Parathyroid adenoma (tissue), 2 donors: ENCODE measurements at regions not wholly inside any gene's neighbourhood (a gene's known extent, or its start where the extent isn't known, plus 50 kb on each side); places are given as distances from the start of the nearest gene placed in this dataset.
A peak's percentile ranks its signal among the peaks of the same experiment; 100 is the strongest.

Experiments
- H2AFZ ChIP-seq: fragments of 300-600 bp; sonication (generic); one replicate; pipeline ENCODE4 v1.7.0; 2017; ENCODE audit warnings: antibody characterized with exemption, mild to moderate bottlenecking
- H3K27ac ChIP-seq: fragments of 300-600 bp; sonication (generic); one replicate; pipeline ENCODE4 v1.7.0; 2017
- H3K27me3 ChIP-seq: fragments of 300-600 bp; sonication (generic); one replicate; pipeline ENCODE4 v1.7.0; 2017; ENCODE audit warnings: low read length; ENCODE audit not compliant: control insufficient read depth, insufficient read depth
- H3K36me3 ChIP-seq: fragments of 300-600 bp; sonication (generic); one replicate; pipeline ENCODE4 v1.7.0; 2017; ENCODE audit warnings: low read length; ENCODE audit not compliant: control insufficient read depth, insufficient read depth
- H3K4me1 ChIP-seq: fragments of 300-600 bp; sonication (generic); one replicate; pipeline ENCODE4 v1.7.0; 2017; ENCODE audit warnings: control low read depth
- H3K4me2 ChIP-seq: fragments of 300-600 bp; sonication (generic); one replicate; pipeline ENCODE4 v1.7.0; 2017; ENCODE audit warnings: low read length
- H3K4me3 ChIP-seq: fragments of 300-600 bp; sonication (generic); one replicate; pipeline ENCODE4 v1.7.0; 2017; ENCODE audit warnings: low read depth, low read length
- H3K79me2 ChIP-seq: fragments of 300-600 bp; sonication (generic); one replicate; pipeline ENCODE4 v1.7.0; 2017; ENCODE audit warnings: control low read depth
- H3K9ac ChIP-seq: fragments of 300-600 bp; sonication (generic); one replicate; pipeline ENCODE4 v1.7.0; 2017; ENCODE audit warnings: mild to moderate bottlenecking
- H3K9me3 ChIP-seq: fragments of 300-600 bp; sonication (generic); one replicate; pipeline ENCODE4 v1.7.0; 2017; ENCODE audit warnings: low read length; ENCODE audit not compliant: control insufficient read depth
- CTCF ChIP-seq: fragments of 300-600 bp; sonication (generic); IDR thresholded peaks from one replicate; pipeline ENCODE4 v1.7.0; 2017; ENCODE audit warnings: antibody characterized with exemption, mild to moderate bottlenecking
- donor health status: primary hyperparathyroidism.

DNA sequence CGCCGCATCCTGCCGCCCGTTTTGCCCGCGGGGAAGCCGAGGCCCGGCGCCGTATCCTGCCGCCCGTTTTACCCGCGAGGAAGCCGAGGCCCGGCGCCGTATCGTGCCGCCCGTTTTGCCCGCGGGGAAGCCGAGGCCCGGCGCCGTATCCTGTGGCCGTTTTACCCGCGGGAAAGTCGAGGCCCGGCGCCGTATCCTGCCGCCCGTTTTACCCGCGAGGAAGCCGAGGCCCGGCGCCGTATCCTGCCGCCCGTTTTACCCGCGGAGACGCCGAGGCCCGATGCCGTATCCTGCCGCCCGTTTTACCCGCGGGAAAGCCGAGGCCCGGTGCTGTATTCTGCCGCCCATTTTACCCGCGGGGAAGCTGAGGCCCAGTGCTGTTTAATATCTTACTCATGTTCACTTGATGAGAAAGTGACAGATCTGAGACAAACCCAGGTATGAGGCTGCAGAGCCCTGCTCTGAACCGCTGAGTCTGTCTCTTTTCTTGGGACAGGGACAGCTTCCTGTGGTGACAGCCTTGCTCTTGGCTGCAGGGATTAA, 129.4 kb downstream of the CDH26 start:
- H3K79me2 ChIP-seq: no peaks in the 10 kb centered on the region
- H3K27me3 ChIP-seq: no peaks in the 10 kb centered on the region
- H2AFZ ChIP-seq: peak overlapping the region; percentile 69
- no peaks in the 10 kb centered on the region for H3K4me1 ChIP-seq
- H3K27ac ChIP-seq: no peak overlapping the region
- H3K9me3 ChIP-seq: no peaks in the 10 kb centered on the region
- no peak overlapping the region for H3K9ac ChIP-seq
- no peaks in the 10 kb centered on the region for H3K36me3 ChIP-seq
- peak overlapping the region; percentile 19 for H3K4me2 ChIP-seq
- TF ChIP-seq CTCF: no peak
- peak overlapping the region; percentile 20 for H3K4me3 ChIP-seq

- no peak overlapping the region for H3K9ac ChIP-seq
- H3K27ac ChIP-seq: no peak overlapping the region
- no peaks in the 10 kb centered on the region for H3K4me1 ChIP-seq
- no peak overlapping the region for H3K4me2 ChIP-seq
- no peaks in the 10 kb centered on the region for H3K9me3 ChIP-seq
- H3K27me3 ChIP-seq: no peaks in the 10 kb centered on the region
- no peak overlapping the region for H2AFZ ChIP-seq
- H3K36me3 ChIP-seq: no peaks in the 10 kb centered on the region
- TF ChIP-seq CTCF: no peak
- no peak overlapping the region for H3K4me3 ChIP-seq
- no peaks in the 10 kb centered on the region for H3K79me2 ChIP-seq
Observed at GRCh38 chr20:60088236-60088635, 130.0 kb downstream of the CDH26 start.

DNA sequence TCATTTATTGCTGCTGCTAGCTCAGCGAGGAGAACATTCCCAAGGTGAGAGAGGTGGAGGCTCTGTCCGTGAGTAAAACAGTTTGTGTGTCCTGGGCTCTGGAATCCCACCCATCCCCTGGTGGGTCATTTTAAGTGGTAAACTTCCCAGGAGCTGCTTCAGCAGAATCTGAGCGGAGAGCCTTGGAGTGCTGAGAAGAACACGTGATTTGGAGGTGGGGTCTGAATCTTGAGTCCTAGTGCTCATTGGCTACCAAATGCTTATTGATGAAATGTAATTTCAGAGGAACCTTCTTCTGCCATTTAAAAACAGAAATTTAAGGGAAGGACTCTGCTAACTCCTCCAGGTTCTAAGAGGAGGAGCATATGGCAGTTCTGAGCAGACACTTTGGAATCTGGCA, 132.4 kb downstream of the CDH26 start:
- no peak overlapping the region for H3K4me3 ChIP-seq
- no peak overlapping the region for H3K4me2 ChIP-seq
- H2AFZ ChIP-seq: no peak overlapping the region
- no peaks in the 10 kb centered on the region for H3K79me2 ChIP-seq
- no peaks in the 10 kb centered on the region for H3K4me1 ChIP-seq
- no peak for TF ChIP-seq CTCF
- no peaks in the 10 kb centered on the region for H3K36me3 ChIP-seq
- no peaks in the 10 kb centered on the region for H3K9me3 ChIP-seq
- no peak overlapping the region for H3K27ac ChIP-seq
- no peak overlapping the region for H3K9ac ChIP-seq
- no peaks in the 10 kb centered on the region for H3K27me3 ChIP-seq

GRCh38 chr20:60091305-60091704, 133.1 kb downstream of the CDH26 start:
- TF ChIP-seq CTCF: no peak
- H2AFZ ChIP-seq: no peak overlapping the region
- H3K4me1 ChIP-seq: no peaks in the 10 kb centered on the region
- no peak overlapping the region for H3K9ac ChIP-seq
- no peak overlapping the region for H3K27ac ChIP-seq
- H3K9me3 ChIP-seq: no peaks in the 10 kb centered on the region
- H3K27me3 ChIP-seq: no peaks in the 10 kb centered on the region
- no peak overlapping the region for H3K4me2 ChIP-seq
- no peaks in the 10 kb centered on the region for H3K79me2 ChIP-seq
- H3K4me3 ChIP-seq: no peak overlapping the region
- no peaks in the 10 kb centered on the region for H3K36me3 ChIP-seq

DNA sequence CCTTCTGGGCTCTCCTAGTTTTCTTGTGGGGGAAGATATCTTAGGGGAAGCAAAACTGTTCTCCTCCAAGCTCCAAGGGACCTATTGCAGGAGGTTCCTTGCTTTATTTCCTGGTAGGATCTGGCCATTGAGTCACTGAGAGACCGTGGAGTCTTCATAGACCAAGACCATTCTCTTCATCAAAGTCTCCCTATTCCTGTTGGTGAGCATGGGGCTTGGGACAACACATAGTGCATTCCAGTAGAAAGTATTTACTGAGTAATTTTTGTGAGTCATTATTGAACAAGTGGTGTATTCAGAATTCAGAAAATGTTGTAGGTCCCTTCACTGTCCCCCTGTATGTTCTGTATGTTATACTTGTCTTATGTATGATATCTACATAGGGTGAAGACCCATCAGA, 133.6 kb downstream of the CDH26 start:
- H2AFZ ChIP-seq: no peak overlapping the region
- H3K9ac ChIP-seq: no peak overlapping the region
- H3K4me3 ChIP-seq: no peak overlapping the region
- no peaks in the 10 kb centered on the region for H3K36me3 ChIP-seq
- H3K27me3 ChIP-seq: no peaks in the 10 kb centered on the region
- H3K4me2 ChIP-seq: no peak overlapping the region
- H3K79me2 ChIP-seq: no peaks in the 10 kb centered on the region
- H3K9me3 ChIP-seq: no peaks in the 10 kb centered on the region
- no peak overlapping the region for H3K27ac ChIP-seq
- H3K4me1 ChIP-seq: no peaks in the 10 kb centered on the region
- TF ChIP-seq CTCF: no peak
